Common myeloid progenitor, CD34-positive (primary cell): ENCODE measurements at regions not wholly inside any gene's neighbourhood (a gene's known extent, or its start where the extent isn't known, plus 50 kb on each side); places are given as distances from the start of the nearest gene placed in this dataset.

Experiments
- CTCF ChIA-PET: fragments of 350-600 bp; sonication (Branson Sonifier 250); formaldehyde crosslinking; loops from one replicate; lab custom pipeline; 2021; ENCODE audit warnings: antibody characterized with exemption; lab: Charles Lee
- POLR2A ChIA-PET: fragments of 350-600 bp; sonication (Branson Sonifier 250); formaldehyde crosslinking; loops from one replicate; lab custom pipeline; 2021; ENCODE audit warnings: antibody characterized with exemption; lab: Charles Lee
- DNase-seq, 3 donors: peaks; one replicate each; pipeline versions ENCODE4 v3.0.0 to v3.0.0-alpha.2; 2013
- H3K27ac ChIP-seq, 2 experiments: 1 replicate in 1 of 2; 2 replicates in 1 of 2; pipeline ENCODE4 v1.7.0; 2013; ENCODE audit warnings: inconsistent platforms in 2 of 2, low read length in 2 of 2, mild to moderate bottlenecking in 2 of 2, low read depth in 1 of 2, moderate library complexity in 1 of 2; ENCODE audit not compliant: severe bottlenecking in 2 of 2, insufficient read depth in 1 of 2, poor library complexity in 1 of 2
- H3K27me3 ChIP-seq, 5 experiments: replicated peaks in 2 of 5; 1 replicate in 3 of 5; 2 replicates in 2 of 5; pipeline versions ENCODE4 v1.6.1 to v1.7.0; 2013; ENCODE audit warnings: low read length in 4 of 5, mild to moderate bottlenecking in 2 of 5, moderate library complexity in 2 of 5, inconsistent platforms in 1 of 5; ENCODE audit not compliant: insufficient read depth in 5 of 5, control insufficient read depth in 4 of 5
- H3K36me3 ChIP-seq, 4 experiments: 1 replicate in 2 of 4; 2 replicates in 2 of 4; pipeline versions ENCODE4 v1.6.1 to v1.7.0; 2013; ENCODE audit warnings: low read length in 3 of 4, control low read depth in 1 of 4, mild to moderate bottlenecking in 1 of 4; ENCODE audit not compliant: control insufficient read depth in 4 of 4, insufficient read depth in 4 of 4
- H3K4me1 ChIP-seq, 4 experiments: 1 replicate in 3 of 4; 2 replicates in 1 of 4; pipeline versions ENCODE4 v1.6.1 to v1.7.1; 2013; ENCODE audit warnings: low read length in 3 of 4, mild to moderate bottlenecking in 3 of 4, control low read depth in 1 of 4, inconsistent platforms in 1 of 4, moderate library complexity in 1 of 4; ENCODE audit not compliant: control insufficient read depth in 4 of 4, insufficient read depth in 4 of 4; ENCODE audit errors: control extremely low read depth in 1 of 4
- H3K4me3 ChIP-seq, 7 experiments: 1 replicate in 4 of 7; 2 replicates in 3 of 7; pipeline versions ENCODE4 v1.5.1 to v1.7.0; 2013; ENCODE audit warnings: mild to moderate bottlenecking in 7 of 7, low read length in 6 of 7, moderate library complexity in 6 of 7, inconsistent platforms in 2 of 7, low read depth in 2 of 7, control low read depth in 1 of 7; ENCODE audit not compliant: insufficient read depth in 4 of 7, control insufficient read depth in 1 of 7; ENCODE audit errors: extremely low read depth in 1 of 7
- H3K9me3 ChIP-seq, 5 experiments: 1 replicate in 4 of 5; 2 replicates in 1 of 5; pipeline versions ENCODE4 v1.6.1 to v1.7.1; 2013; ENCODE audit warnings: low read length in 4 of 5, mild to moderate bottlenecking in 2 of 5, inconsistent platforms in 1 of 5, low read depth in 1 of 5, moderate library complexity in 1 of 5; ENCODE audit not compliant: control insufficient read depth in 4 of 5, insufficient read depth in 2 of 5; ENCODE audit errors: control extremely low read depth in 1 of 5
- WGBS: methylation state at CpG from one replicate; pipeline ENCODE4 v1.1.5; 2013; ENCODE audit not compliant: insufficient coverage; 5-methylcytosine and 5-hydroxymethylcytosine counted together

GRCh38 chr3:170643831-170644230 lies 58.0 kb upstream of the SLC7A14 start:
- Histone ChIP-seq H3K4me1 (no peaks in the 10 kb centered on the region), H3K9me3 (no peaks in the 10 kb centered on the region), H3K27me3 (peaks cover 0 to 4% (median 0%) of the 10 kb centered on the region in 5 experiments), H3K27ac (no peak overlapping the region), H3K4me3 (no peak overlapping the region), H3K36me3 (no peaks in the 10 kb centered on the region)
- 94% methylated on average over 3 of the region's 3 CpGs for WGBS
- no peak for DNase-seq
- ChIA-PET CTCF (no interaction called here), POLR2A (no interaction called here)

GRCh38 chr3:170642882-170643601 lies 57.2 kb upstream of the SLC7A14 start:
- 83% methylated on average over 3 of the region's 3 CpGs for WGBS
- DNase-seq, result no peak
- no peak overlapping the region for H3K4me3 ChIP-seq
- no peaks in the 10 kb centered on the region for H3K4me1 ChIP-seq
- no peaks in the 10 kb centered on the region for H3K36me3 ChIP-seq
- ChIA-PET POLR2A (no interaction called here), CTCF (no interaction called here)
- peaks cover 0 to 4% (median 0%) of the 10 kb centered on the region in 5 experiments for H3K27me3 ChIP-seq
- H3K9me3 ChIP-seq, result no peaks in the 10 kb centered on the region
- H3K27ac ChIP-seq, result no peak overlapping the region

GRCh38 chr3:170641510-170642236 lies 55.8 kb upstream of the SLC7A14 start:
- CTCF ChIA-PET, result no interaction called here
- no peak for DNase-seq
- 82% methylated on average over 3 of the region's 5 CpGs for WGBS

GRCh38 chr3:170640737-170641171 lies 54.9 kb upstream of the SLC7A14 start:
- WGBS, result 83% methylated on average over 1 of the region's 1 CpG
- H3K9me3 ChIP-seq, result no peaks in the 10 kb centered on the region
- CTCF ChIA-PET, result no interaction called here
- DNase-seq, result no peak
- H3K4me1 ChIP-seq, result no peaks in the 10 kb centered on the region
- no peak overlapping the region for H3K4me3 ChIP-seq
- no peaks in the 10 kb centered on the region for H3K36me3 ChIP-seq
- no peak overlapping the region for H3K27ac ChIP-seq
- peaks cover 0 to 4% (median 0%) of the 10 kb centered on the region in 5 experiments for H3K27me3 ChIP-seq
- POLR2A ChIA-PET, result no interaction called here

More at GRCh38 chr3:170641510-170642236, 55.8 kb upstream of the SLC7A14 start:
- Histone ChIP-seq H3K4me3 (no peak overlapping the region), H3K36me3 (no peaks in the 10 kb centered on the region), H3K27me3 (peaks cover 0 to 4% (median 0%) of the 10 kb centered on the region in 5 experiments), H3K9me3 (no peaks in the 10 kb centered on the region), H3K27ac (no peak overlapping the region), H3K4me1 (no peaks in the 10 kb centered on the region)
- POLR2A ChIA-PET, result no interaction called here

GRCh38 chr3:170638988-170639387 lies 53.1 kb upstream of the SLC7A14 start:
- Histone ChIP-seq H3K27me3 (peaks cover 0 to 4% (median 0%) of the 10 kb centered on the region in 5 experiments), H3K4me3 (no peak overlapping the region), H3K9me3 (no peaks in the 10 kb centered on the region), H3K27ac (no peak overlapping the region), H3K36me3 (no peaks in the 10 kb centered on the region), H3K4me1 (no peaks in the 10 kb centered on the region)
- 93% methylated on average over 2 of the region's 4 CpGs for WGBS
- ChIA-PET CTCF (no interaction called here), POLR2A (no interaction called here)
- DNase-seq, result no peak

GRCh38 chr3:170637306-170637705 lies 51.4 kb upstream of the SLC7A14 start:
- 100% methylated on average over 3 of the region's 3 CpGs for WGBS
- Histone ChIP-seq H3K4me3 (no peak overlapping the region), H3K4me1 (no peaks in the 10 kb centered on the region), H3K27ac (no peak overlapping the region), H3K36me3 (no peaks in the 10 kb centered on the region), H3K9me3 (no peaks in the 10 kb centered on the region), H3K27me3 (peaks cover 0 to 4% (median 0%) of the 10 kb centered on the region in 5 experiments)
- POLR2A ChIA-PET, result no interaction called here
- no peak for DNase-seq
- CTCF ChIA-PET, result no interaction called here

- no peaks in the 10 kb centered on the region for H3K36me3 ChIP-seq
- no peak overlapping the region for H3K4me3 ChIP-seq
- POLR2A ChIA-PET, result no interaction called here
- H3K9me3 ChIP-seq, result no peaks in the 10 kb centered on the region
- H3K27me3 ChIP-seq, result peaks cover 0 to 4% (median 0%) of the 10 kb centered on the region in 5 experiments
- no peak for DNase-seq
- no peak overlapping the region for H3K27ac ChIP-seq
- H3K4me1 ChIP-seq, result no peaks in the 10 kb centered on the region
- 84% methylated on average over 5 of the region's 5 CpGs for WGBS
- CTCF ChIA-PET, result no interaction called here
These were observed 50.6 kb upstream of the SLC7A14 start for GRCh38 chr3:170636400-170636973.
